ENCODE measurements at regions not wholly inside any gene's neighbourhood (a gene's known extent, or its start where the extent isn't known, plus 50 kb on each side); places are given as distances from the start of the nearest gene placed in this dataset.
A peak's percentile ranks its signal among the peaks of the same experiment; 100 is the strongest.
"Not testable (repeated sequence)": the region's sequence is repeated elsewhere in the genome, so short reads cannot be mapped to it uniquely, and the experiment has no call there.

DNA sequence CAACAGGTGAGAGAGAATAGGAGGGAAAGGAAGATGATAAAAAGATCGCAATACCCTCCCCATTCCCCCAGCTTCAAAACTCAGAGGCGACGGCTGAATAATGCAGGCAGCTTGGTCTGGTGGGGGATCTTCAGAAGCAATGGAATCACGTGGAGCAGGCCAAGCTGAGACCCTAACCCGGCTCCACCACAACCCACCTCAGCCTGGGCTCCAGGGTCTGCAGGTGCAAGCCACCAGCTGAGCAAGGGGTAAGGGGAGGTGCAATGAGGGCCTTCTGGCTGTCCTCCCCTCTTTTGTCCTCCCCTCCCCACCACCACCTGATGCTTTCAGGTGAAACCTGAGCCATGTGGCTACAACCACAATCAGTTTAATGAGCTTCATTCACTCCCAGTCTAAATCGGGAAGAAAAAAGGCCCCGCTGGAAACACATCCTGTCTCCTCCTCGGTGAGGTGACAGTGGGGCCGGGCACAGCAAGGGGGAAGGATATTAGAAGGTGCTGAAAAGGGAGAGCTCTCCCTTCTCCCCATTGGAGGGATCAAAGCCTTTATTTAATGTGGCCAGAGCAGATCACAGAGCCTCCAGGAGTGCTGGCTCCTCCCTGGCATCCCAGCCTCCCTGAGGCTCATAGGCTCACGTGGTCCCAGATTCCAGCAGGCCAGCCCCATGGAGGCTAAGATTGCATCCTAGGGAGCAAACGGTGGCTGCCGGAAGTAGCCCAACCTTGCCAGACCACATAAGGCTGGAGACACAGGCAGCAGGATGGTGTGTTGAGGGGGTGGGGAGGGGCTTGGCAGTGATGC is 261.0 kb downstream of the SOX9 start:
- no peak for DNase-seq
- WGBS, 2 donors: 62% methylated on average over 12 of the region's 12 CpGs

DNA sequence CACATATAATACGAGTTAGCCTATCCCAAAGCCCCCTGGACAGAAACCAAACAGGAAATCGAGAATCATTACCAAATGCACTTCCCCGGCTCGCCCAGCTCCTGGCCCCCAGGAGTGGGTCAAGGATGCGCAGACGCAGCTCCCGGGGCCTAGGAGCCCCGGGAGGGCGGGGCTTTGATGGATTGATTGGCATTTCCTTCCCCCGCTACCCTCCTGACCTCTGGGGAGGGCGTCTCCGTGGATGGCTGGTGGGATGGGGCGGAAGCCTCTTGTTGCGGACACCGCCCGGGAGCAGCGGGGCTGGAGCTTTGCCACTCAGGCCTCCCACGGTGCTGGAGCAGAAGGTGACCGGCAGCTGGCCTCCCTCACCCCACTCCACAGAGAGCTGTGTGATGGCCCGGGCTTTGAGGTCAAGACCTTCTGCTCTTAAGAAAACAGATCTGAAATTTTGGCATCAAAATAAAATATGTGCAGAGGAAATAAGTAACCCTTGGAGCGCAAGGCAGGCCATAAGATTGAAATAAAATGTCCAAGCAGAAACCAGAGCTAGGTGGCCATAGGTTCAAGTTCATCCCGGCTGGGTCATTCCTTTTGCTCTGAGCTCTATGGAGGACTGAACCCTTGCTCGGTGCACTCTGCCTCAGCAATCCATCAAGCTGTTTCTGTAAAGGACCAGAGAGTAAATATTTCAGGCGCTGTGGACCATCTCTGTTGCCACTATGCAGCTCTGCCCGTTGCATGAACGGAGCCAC is 262.3 kb downstream of the SOX9 start:
- TF ChIP-seq, protein P1, sequence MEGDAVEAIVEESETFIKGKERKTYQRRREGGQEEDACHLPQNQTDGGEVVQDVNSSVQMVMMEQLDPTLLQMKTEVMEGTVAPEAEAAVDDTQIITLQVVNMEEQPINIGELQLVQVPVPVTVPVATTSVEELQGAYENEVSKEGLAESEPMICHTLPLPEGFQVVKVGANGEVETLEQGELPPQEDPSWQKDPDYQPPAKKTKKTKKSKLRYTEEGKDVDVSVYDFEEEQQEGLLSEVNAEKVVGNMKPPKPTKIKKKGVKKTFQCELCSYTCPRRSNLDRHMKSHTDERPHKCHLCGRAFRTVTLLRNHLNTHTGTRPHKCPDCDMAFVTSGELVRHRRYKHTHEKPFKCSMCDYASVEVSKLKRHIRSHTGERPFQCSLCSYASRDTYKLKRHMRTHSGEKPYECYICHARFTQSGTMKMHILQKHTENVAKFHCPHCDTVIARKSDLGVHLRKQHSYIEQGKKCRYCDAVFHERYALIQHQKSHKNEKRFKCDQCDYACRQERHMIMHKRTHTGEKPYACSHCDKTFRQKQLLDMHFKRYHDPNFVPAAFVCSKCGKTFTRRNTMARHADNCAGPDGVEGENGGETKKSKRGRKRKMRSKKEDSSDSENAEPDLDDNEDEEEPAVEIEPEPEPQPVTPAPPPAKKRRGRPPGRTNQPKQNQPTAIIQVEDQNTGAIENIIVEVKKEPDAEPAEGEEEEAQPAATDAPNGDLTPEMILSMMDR (IDR thresholded peaks at IDR 0.05; ENCODE audit: control extremely low read depth, extremely low read depth): no peak
- Histone ChIP-seq H3K27me3 (ENCODE audit: control insufficient read depth in 3 of 3, insufficient read depth in 3 of 3, low read length in 2 of 3) (no peaks in the 10 kb centered on the region), H3K9ac (ENCODE audit: insufficient read depth in 1 of 2, low read length in 2 of 2) (no peak overlapping the region), H3K4me1 (ENCODE audit: control insufficient read depth in 5 of 5, insufficient read depth in 5 of 5, low read length in 5 of 5) (peaks cover 0 to 26% (median 0%) of the 10 kb centered on the region in 5 donors), H3K9me3 (ENCODE audit: control insufficient read depth in 4 of 4, insufficient read depth in 3 of 4, low read length in 3 of 4) (no peaks in the 10 kb centered on the region), H3K4me3 (no peak overlapping the region), H3K27ac (ENCODE audit: low read depth in 1 of 2, low read length in 1 of 2) (no peak overlapping the region), H3K36me3 (ENCODE audit: control insufficient read depth in 4 of 4, insufficient read depth in 4 of 4, low read length in 4 of 4) (no peaks in the 10 kb centered on the region)
- WGBS, 2 donors: 36 to 39% methylated on average over 26 of the region's 26 CpGs
- DNase-seq (peak; percentile 76 to 88 (median 82)), ATAC-seq (ENCODE audit: insufficient read depth, low FRiP score) (no peak)

More for the DNA sequence above, 261.0 kb downstream of the SOX9 start:
- TF ChIP-seq, protein P1 (IDR thresholded peaks at IDR 0.05; ENCODE audit: control extremely low read depth, extremely low read depth): no peak
- no peaks in the 10 kb centered on the region for H3K9me3 ChIP-seq (ENCODE audit: control insufficient read depth in 4 of 4, insufficient read depth in 3 of 4, low read length in 3 of 4)
- no peak overlapping the region for H3K27ac ChIP-seq (ENCODE audit: low read depth in 1 of 2, low read length in 1 of 2)
- no peak for ATAC-seq (ENCODE audit: insufficient read depth, low FRiP score)
- peaks cover 0 to 24% (median 0%) of the 10 kb centered on the region in 5 donors for H3K4me1 ChIP-seq (ENCODE audit: control insufficient read depth in 5 of 5, insufficient read depth in 5 of 5, low read length in 5 of 5)
- no peak overlapping the region for H3K9ac ChIP-seq (ENCODE audit: insufficient read depth in 1 of 2, low read length in 2 of 2)
- H3K36me3 ChIP-seq (ENCODE audit: control insufficient read depth in 4 of 4, insufficient read depth in 4 of 4, low read length in 4 of 4): no peaks in the 10 kb centered on the region
- no peaks in the 10 kb centered on the region for H3K27me3 ChIP-seq (ENCODE audit: control insufficient read depth in 3 of 3, insufficient read depth in 3 of 3, low read length in 2 of 3)
- no peak overlapping the region for H3K4me3 ChIP-seq

DNA sequence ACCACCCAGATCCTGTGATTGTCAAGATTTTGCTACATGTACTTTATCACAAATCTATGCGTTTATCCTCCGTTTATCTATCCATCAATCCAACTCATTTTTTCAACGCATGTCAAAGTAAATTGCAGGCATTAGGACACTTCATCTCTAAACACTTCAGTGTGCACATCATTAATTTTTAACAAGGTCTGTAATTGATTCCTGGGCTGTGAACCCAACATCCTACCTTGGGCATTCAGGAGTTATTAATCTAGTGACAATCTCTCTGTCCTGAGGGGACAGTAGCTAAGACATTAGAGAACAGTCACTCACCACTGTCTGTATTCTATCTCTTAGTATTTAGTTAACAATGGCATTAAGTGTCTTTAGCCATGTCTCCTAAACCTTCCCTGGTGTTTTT is 264.7 kb downstream of the SOX9 start:
- H3K9me3 ChIP-seq (ENCODE audit: control insufficient read depth in 4 of 4, insufficient read depth in 3 of 4, low read length in 3 of 4): peaks cover 0 to 2% (median 0%) of the 10 kb centered on the region in 4 donors
- no peak overlapping the region for H3K4me3 ChIP-seq
- no peak overlapping the region for H3K27ac ChIP-seq (ENCODE audit: low read depth in 1 of 2, low read length in 1 of 2)
- TF ChIP-seq, protein P1 (IDR thresholded peaks at IDR 0.05; ENCODE audit: control extremely low read depth, extremely low read depth): no peak
- DNase-seq (no peak), ATAC-seq (ENCODE audit: insufficient read depth, low FRiP score) (no peak)
- H3K9ac ChIP-seq (ENCODE audit: insufficient read depth in 1 of 2, low read length in 2 of 2): no peak overlapping the region
- 72 to 75% methylated on average over 3 of the region's 3 CpGs for WGBS, 2 donors
- H3K36me3 ChIP-seq (ENCODE audit: control insufficient read depth in 4 of 4, insufficient read depth in 4 of 4, low read length in 4 of 4): no peaks in the 10 kb centered on the region
- H3K27me3 ChIP-seq (ENCODE audit: control insufficient read depth in 3 of 3, insufficient read depth in 3 of 3, low read length in 2 of 3): no peaks in the 10 kb centered on the region
- peaks cover 0 to 26% (median 0%) of the 10 kb centered on the region in 5 donors for H3K4me1 ChIP-seq (ENCODE audit: control insufficient read depth in 5 of 5, insufficient read depth in 5 of 5, low read length in 5 of 5)

DNA sequence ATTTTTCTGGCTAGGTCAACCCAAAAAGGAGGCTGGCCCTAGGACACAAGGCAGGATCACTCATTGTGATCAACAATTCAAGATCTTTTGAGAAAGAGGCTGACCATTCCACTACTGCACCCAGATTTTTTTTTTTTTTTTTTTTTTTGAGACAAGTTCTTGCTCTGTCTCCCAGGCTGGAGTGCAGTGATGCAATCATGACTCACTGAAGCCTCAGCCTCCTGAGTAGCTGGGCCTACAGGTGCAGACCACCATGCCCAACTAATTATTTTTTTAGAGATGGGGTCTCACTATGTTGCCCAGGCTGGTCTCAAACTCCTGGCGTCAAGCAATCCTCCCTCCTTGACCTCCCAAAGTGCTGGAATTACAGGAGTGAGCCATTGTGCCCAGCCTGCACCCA is 265.4 kb downstream of the SOX9 start:
- not testable (repeated sequence) for H3K4me3 ChIP-seq; H3K9ac ChIP-seq (ENCODE audit: insufficient read depth in 1 of 2, low read length in 2 of 2); ATAC-seq (ENCODE audit: insufficient read depth, low FRiP score); H3K27me3 ChIP-seq (ENCODE audit: control insufficient read depth in 3 of 3, insufficient read depth in 3 of 3, low read length in 2 of 3); H3K27ac ChIP-seq (ENCODE audit: low read depth in 1 of 2, low read length in 1 of 2); H3K9me3 ChIP-seq (ENCODE audit: control insufficient read depth in 4 of 4, insufficient read depth in 3 of 4, low read length in 3 of 4); DNase-seq; H3K36me3 ChIP-seq (ENCODE audit: control insufficient read depth in 4 of 4, insufficient read depth in 4 of 4, low read length in 4 of 4)
- 83 to 93% methylated on average over 1 of the region's 1 CpG for WGBS, 2 donors
- peaks cover 0 to 26% (median 0%) of the 10 kb centered on the region in 5 donors for H3K4me1 ChIP-seq (ENCODE audit: control insufficient read depth in 5 of 5, insufficient read depth in 5 of 5, low read length in 5 of 5)
